ENCODE measurements at regions not wholly inside any gene's neighbourhood (a gene's known extent, or its start where the extent isn't known, plus 50 kb on each side); places are given as distances from the start of the nearest gene placed in this dataset.
"Not testable (repeated sequence)": the region's sequence is repeated elsewhere in the genome, so short reads cannot be mapped to it uniquely, and the experiment has no call there.

DNA sequence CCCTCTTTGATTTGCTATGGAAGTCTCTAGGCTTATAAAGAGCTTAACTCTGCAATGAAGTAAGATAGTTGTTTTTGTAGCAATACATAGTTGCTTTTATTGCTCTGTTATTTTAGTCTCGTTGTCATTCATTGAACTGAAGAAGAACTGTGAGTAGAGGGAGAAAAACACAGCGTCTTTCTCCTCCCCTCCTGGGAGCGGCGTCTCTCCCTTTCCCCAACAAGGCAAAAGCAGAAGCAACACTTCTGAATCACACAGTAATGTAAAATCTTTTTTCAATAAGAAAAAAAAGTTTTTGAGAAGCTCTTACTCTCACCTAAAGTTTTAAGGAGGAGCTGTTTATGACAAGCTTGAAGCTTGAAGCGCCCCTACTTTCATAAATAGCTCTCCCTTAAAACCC is 119.3 kb upstream of the SLC7A14 start:
- no peak for DNase-seq

DNA sequence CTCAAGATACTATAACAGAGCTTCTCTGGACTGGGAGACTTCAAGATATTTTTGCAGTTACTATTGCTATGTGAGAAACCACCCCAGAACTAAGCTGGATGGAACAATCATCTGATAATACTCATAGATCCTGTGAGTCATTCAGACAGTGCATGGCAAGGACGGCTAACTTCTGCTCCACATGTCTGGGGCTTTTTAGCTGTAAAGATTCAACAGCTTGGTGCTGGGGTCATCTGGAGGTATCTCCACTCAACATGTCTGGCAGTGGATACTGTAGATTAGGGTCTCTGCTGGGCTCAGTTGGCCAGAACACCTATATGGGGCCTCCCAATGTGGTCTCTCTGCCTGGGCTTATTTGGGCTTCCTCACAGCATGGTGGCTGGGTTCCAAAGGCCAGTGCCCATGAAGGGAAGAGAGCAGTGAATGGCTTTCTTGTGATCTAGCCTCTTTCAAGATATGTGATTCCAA is 117.3 kb upstream of the SLC7A14 start:
- DNase-seq, result no peak

GRCh38 chr3:170701696-170702678 is 116.1 kb upstream of the SLC7A14 start:
- DNase-seq, result no peak

DNA sequence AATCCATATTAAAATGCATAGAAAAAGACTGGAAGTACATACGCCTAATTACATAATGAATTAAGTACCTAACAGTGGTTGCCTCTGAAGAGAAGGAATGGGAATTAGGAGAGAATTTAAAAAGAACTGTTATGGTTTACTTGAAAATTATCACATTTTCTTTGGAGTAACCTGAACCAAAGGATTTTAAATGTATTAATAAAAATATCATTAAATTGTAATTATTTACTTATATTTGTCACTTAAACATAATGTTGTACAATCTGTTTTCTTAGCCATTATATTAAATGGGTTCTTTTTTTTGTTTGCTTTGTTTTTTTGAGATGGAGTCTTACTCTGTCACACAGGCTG is 114.2 kb upstream of the SLC7A14 start:
- DNase-seq, result no peak

GRCh38 chr3:170699158-170700053 is 113.5 kb upstream of the SLC7A14 start:
- no peak for DNase-seq

DNA sequence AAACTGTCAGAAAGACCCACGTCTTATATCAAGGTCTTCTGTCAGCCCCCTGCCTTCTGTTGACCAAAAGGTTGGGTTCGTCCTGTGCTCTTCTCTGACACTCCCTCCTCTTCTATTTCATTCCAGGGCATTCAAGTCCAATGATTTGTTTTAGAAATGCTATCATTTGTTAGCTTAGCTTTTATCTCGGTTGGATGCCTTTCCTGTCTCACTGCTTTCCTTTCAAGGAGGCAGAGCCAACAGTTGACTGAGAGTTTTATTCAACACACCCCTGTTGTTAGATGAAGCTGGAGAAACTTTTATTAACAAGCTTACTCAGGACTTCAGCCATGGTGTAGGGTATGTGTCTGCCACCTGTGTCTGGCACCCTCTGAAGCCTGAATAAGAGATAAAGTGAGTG is 112.0 kb upstream of the SLC7A14 start:
- peak; percentile 26 for DNase-seq

- DNase-seq, result no peak
Measured at GRCh38 chr3:170697131-170697530, 111.3 kb upstream of the SLC7A14 start.

GRCh38 chr3:170695486-170696064 is 109.7 kb upstream of the SLC7A14 start:
- no peak for DNase-seq

GRCh38 chr3:170692720-170693119 is 106.8 kb upstream of the SLC7A14 start:
- DNase-seq, result no peak

- DNase-seq, result no peak
Measured at GRCh38 chr3:170690661-170690981, 104.7 kb upstream of the SLC7A14 start.

- DNase-seq, result peak; percentile 40
Measured at GRCh38 chr3:170689893-170690660, 104.2 kb upstream of the SLC7A14 start.

DNA sequence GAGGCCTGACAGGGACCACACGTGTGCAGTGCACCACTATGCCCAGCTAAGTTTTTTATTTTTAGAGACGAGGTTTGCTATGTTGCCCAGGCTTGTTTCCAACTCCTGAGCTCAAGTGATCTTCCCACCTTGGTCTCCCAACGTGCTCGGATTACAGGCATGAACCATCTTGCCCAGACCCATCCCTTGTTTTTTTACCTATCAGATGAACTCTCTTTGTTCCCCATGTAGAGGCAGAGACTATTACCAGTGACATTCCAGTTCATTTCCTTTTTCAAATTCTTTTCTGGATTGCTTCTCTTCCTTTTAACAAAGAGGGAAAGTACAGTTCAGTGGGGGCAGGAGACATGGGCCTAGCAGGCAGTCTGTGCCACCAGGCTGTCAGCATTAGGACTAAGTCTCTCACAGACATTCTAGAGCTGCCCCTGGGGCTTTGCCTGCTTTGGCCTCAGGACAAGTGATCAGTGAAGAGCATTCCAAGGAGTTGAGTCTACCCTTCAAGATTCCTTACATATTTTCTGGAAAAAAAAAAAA is 103.5 kb upstream of the SLC7A14 start:
- DNase-seq, result no peak

DNA sequence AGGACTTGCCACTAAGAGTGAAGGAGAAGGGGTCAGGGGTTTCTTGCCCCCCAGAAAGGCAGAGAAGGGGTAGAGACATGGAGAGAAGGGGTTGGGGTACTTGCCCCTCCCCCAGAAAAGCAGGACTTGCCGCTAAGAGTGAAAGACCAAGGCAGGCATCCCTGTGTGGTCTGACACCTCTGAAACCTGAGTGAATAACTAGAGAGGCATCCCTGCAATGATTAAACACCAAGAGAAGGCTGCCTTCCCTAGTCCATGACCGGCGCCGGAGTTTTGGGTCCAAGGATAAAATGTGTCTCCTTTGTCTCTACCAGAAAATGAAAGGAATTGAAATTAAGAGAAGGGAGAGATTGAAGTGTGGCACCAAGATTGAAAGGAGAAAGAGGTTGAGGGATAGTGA is 102.3 kb upstream of the SLC7A14 start:
- not testable (repeated sequence) for DNase-seq

DNA sequence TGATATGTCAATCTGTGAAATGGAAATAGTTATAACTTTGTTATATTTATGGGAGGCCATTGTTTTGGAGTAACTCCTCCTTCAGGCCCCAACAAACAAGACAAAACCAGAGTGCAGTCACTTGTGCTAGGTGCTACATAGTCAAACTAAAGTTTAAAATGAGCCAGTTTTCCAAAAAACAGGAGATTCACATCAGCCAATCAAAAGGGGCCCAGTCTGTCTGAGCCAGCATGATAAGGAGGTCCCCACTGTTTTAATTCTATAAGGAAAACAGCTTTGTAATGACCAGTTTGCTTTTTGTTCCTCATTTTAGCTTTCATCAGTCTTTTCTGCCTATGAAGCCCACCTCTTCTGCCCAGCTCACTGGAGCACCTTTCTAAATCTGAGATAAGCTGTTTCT is 94.7 kb upstream of the SLC7A14 start:
- DNase-seq, result no peak

GRCh38 chr3:170679190-170679589 is 93.3 kb upstream of the SLC7A14 start:
- no peak for DNase-seq

DNA sequence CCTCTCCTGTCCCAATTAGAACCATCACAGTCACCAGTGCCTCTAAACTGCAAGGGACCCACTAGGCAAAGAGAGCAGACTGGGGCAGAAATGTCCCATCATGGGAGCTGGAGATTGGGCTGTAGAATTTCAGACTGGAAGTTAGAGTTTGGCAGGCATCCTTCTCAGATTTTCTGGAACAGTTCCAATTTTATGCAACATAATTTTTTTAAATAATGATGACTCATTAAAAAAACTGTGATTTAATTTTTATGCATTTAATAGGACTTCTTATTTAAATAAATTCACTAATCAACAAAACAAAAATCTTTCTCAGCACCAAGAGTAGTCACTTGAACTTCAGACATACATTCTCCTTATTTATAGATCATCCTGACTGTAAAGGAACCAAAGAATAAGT is 84.6 kb upstream of the SLC7A14 start:
- no peak for DNase-seq

DNA sequence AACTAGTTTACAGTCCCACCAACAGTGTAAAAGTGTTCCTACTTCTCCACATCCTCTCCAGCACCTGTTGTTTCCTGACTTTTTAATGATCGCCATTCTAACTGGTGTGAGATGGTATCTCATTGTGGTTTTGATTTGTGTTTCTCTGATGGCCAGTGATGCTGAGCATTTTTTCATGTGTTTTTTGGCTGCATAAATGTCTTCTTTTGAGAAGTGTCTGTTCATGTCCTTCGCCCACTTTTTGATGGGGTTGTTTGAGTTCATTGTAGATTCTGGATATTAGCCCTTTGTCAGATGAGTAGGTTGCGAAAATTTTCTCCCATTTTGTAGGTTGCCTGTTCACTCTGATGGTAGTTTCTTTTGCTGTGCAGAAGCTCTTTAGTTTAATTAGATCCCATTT is 77.1 kb upstream of the SLC7A14 start:
- not testable (repeated sequence) for DNase-seq

DNA sequence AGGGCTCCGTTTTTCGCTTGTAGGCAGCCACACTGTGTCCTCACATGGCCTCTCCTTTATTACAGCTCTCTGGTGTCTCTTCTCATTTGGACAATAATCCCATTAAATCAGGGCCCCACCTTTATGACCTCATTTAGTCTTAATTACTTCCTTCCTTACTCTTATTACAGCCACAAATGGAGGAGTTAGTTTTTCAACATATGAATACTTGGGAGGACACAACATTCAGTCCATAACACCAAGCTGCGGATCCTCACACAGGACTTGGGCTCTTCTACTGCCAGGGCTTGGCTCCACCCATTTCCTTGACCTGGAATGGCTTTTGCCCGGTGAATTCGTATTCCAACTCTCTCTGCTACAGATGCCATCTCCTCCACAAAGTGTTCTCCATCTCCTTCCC is 74.3 kb upstream of the SLC7A14 start:
- DNase-seq, result no peak

DNA sequence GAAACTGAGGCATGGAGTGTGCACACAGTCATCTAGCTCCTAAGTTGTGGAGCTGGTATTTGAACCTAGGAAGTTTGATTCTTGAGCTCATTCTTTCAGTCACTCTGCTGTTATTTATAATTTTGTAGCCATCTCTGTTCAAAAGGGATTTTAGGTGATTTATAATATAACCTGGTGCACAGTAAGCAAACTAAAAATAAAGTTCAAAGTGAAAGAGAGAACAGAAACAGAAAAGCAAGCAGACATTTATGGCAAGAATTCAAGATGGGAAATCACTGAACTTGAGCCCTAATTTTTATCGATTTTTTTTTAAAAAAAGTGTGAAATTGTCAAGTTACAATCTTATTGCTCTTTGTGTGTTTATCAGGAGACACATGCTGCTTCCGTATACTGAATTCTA is 71.4 kb upstream of the SLC7A14 start:
- DNase-seq, result no peak

GRCh38 chr3:170656284-170656683 is 70.4 kb upstream of the SLC7A14 start:
- DNase-seq, result peak; percentile 12

DNA sequence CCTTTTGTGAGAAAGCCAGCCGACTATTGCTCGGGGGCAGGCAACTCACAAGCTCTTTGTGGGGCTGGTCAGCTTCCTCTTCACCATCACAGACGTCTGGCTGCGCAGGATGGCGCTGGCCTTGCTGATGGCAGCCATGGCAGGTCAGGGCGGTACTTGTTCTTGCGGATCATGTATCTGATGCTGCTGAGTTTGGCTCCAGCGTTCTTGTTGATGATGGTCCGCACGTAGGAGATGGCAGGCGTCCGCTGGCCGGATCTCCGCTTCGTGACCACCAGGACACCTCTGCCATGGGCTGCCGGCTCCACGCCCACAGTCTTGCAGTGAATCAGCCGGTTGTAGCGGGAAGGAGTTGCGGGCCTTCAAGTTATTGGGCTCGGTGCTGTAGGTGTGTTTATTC is 67.9 kb upstream of the SLC7A14 start:
- no peak for DNase-seq
